HG03520 (cell line): ENCODE measurements at regions not wholly inside any gene's neighbourhood (a gene's known extent, or its start where the extent isn't known, plus 50 kb on each side); places are given as distances from the start of the nearest gene placed in this dataset.

Experiments
- ATAC-seq: cut with Tn5 transposase; IDR thresholded peaks from one replicate; pipeline ENCODE4 v1.9.1; 2021; ENCODE audit warnings: mild to moderate bottlenecking, moderate library complexity; ENCODE audit not compliant: unreplicated experiment

- no peak for ATAC-seq
Observed at GRCh38 chr2:151157000-151157735, 104.5 kb downstream of the RBM43 start.

- no peak for ATAC-seq
Observed at GRCh38 chr2:151156431-151156830, 105.2 kb downstream of the RBM43 start.

- ATAC-seq: no peak
Observed at GRCh38 chr2:151153601-151154000, 108.1 kb downstream of the RBM43 start.

- ATAC-seq: no peak
Observed at GRCh38 chr2:151150331-151151320, 111.0 kb downstream of the RBM43 start.

- no peak for ATAC-seq
Observed at GRCh38 chr2:151138507-151138906, 123.2 kb downstream of the RBM43 start.

GRCh38 chr2:151137526-151137925, 124.1 kb downstream of the RBM43 start:
- ATAC-seq: no peak

- no peak for ATAC-seq
Observed at GRCh38 chr2:151120011-151120410, 141.7 kb downstream of the RBM43 start.

GRCh38 chr2:151119374-151119773, 142.3 kb downstream of the RBM43 start:
- ATAC-seq: no peak

GRCh38 chr2:151118269-151118668, 143.4 kb downstream of the RBM43 start:
- ATAC-seq: no peak

- ATAC-seq: no peak
Observed at GRCh38 chr2:151114874-151115273, 146.8 kb downstream of the RBM43 start.

- ATAC-seq: no peak
Observed at GRCh38 chr2:151113318-151113717, 148.3 kb downstream of the RBM43 start.

GRCh38 chr2:151111599-151112278, 149.9 kb downstream of the RBM43 start:
- ATAC-seq: no peak

GRCh38 chr2:151106805-151107506, 154.7 kb downstream of the RBM43 start:
- no peak for ATAC-seq

- no peak for ATAC-seq
Observed at GRCh38 chr2:151103551-151103950, 158.1 kb downstream of the RBM43 start.

- no peak for ATAC-seq
Observed at GRCh38 chr2:151102226-151102625, 159.4 kb downstream of the RBM43 start.

GRCh38 chr2:151098841-151099240, 162.8 kb downstream of the RBM43 start:
- no peak for ATAC-seq

GRCh38 chr2:151097895-151098294, 163.8 kb downstream of the RBM43 start:
- no peak for ATAC-seq

GRCh38 chr2:151097128-151097527, 164.5 kb downstream of the RBM43 start:
- ATAC-seq: no peak

- ATAC-seq: no peak
Observed at GRCh38 chr2:151096235-151096634, 165.4 kb downstream of the RBM43 start.

- no peak for ATAC-seq
Observed at GRCh38 chr2:151095463-151095862, 166.2 kb downstream of the RBM43 start.

- no peak for ATAC-seq
Observed at GRCh38 chr2:151091583-151091982, 170.1 kb downstream of the RBM43 start.
